AG08396 (cell line): ENCODE measurements at regions not wholly inside any gene's neighbourhood (a gene's known extent, or its start where the extent isn't known, plus 50 kb on each side); places are given as distances from the start of the nearest gene placed in this dataset.

Source experiments
- DNase-seq: peaks from one replicate; pipeline ENCODE4 v3.0.0; 2012; ENCODE audit warnings: low spot score, mixed read lengths

DNA sequence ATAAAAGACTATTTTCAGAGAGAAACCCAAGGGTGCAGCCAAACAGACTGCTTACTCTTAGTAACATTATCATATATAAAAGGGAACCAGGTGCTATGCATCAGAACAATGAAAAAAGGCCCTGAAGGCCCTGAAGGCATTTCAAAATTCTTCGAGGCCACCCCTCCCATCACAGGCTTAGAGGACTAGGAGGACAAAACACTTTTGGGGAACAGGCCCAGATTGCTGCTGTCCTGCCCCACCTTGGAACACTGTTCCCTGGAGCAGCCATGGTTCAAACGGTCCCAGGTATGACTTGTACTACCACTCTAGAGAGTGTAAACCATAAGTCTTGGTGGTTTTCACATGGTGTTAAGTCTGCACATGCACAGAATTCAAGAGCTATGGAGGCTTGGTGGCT lies 2183.1 kb upstream of the CELF4 start:
- DNase-seq: no peak

DNA sequence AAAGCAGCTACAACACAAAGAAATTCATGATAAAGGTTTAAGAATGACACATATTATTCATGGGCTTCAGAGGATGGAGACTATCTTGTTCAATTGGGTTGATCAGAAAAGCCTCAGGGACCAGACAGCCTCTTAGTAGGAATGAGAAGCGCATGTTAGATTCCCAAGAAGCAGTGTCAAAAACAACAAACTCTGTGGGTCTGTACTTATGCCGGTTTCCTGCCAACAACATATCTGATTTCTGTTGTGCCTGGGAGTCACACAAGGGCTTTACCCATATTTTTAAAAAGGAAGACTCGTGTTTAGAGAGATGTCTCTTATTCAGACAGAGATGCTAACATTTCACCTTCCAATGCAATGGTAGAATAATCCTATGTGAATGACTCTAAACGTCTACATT lies 2180.6 kb upstream of the CELF4 start:
- no peak for DNase-seq

DNA sequence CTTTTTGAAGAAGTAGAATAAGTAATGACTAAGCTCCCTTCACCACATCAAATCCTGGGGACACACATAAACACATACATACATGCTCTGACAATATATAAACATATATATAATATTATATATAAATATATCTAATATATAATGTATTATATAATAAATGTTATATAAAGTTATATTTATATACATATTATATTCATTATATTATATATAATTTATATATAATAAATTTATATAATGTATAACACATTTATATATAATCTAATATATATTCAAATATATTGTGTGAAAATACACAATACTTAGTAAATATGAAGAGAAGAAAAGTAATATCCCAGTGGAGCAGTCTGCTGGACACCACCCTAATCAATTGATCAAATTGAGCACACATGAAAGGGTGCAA lies 2177.9 kb upstream of the CELF4 start:
- no peak for DNase-seq

DNA sequence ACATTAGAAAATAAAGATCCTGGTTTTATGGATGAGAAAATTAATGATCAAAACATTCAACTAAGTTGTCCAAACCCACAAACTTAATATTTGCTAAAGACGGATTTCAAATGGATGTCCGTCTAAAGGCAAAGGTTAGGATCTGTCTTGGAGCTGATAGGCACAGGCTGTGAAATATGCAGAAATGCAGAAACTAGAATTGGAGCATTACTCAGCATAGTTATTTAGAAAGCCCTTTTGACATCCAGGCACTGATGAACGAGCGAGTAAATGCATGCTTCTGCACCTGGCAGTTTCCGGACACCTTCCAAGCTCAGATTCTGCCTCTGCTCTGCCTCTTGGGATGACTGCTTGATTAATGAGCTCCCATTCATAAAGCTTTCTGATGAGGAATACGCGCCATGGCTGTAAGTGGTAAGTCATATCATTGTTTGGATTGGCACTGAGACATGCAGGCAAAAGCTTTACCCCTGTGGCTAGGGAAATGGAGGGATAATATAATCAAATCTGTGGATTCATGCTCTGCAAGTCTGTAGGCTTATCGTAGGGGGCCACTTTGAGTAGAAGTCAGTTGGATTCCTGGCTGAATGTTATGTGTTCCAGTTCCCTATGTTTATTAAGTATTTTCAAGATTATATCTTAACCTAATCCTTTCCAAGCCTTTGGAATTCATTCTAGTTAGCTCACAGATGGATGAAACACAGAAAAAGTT lies 2176.3 kb upstream of the CELF4 start:
- no peak for DNase-seq

DNA sequence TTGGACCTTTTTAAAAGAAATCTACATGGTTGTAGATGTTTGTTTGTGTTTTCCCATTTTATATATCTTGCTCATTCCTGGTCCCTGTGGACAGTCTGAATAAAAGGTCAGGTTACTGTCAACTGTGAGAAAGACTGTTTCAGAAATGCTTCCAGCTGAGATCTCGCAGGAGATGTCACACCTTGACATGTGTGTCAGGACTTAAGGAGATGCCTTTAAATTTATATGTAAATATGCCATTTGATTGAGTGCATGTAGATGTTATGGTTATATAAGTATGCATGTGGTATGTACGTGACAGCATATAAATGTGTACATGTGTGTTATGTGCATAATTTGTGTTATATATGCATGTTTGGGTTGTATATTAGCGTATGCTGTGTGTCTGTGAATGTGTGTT lies 2172.3 kb upstream of the CELF4 start:
- no peak for DNase-seq

DNA sequence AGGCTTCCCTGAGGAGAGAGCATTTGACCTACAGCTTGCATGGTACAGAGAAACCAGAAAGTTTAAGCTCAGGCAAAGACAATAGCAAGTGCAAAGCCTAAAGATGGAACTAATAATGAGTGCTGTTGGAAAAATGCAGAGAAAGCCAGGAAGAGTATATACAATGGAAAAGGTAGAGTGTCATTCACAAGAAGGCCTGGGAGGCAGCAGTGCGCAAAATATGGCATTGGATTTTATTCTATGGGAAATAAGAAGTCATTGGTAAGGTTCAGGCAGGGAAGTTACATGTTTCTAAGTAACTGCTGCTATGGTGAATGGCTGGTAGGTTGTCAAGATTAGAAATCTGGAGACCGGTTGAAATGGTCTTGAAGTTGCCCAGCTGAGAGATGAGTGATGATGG lies 2167.3 kb upstream of the CELF4 start:
- no peak for DNase-seq

DNA sequence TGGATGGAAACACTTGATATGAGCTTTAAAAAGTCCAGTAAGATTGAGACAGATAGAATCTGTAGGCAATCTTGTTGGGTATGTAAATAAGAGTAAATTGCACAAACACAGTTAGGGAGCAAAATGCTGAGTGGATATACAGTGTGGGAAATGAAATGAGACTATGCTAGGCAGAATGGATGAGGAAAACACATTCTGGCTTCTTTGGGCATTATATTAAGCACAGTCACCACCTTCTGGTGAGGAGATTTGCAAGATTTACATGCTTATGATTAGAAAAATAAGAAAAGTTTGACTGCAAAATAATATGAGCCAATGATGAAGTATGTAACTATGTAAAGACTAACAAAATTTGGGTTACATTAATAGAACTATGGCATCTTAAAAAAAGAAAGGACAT lies 2165.0 kb upstream of the CELF4 start:
- no peak for DNase-seq

GRCh38 chr18:39724652-39725051 lies 2159.1 kb upstream of the CELF4 start:
- no peak for DNase-seq

DNA sequence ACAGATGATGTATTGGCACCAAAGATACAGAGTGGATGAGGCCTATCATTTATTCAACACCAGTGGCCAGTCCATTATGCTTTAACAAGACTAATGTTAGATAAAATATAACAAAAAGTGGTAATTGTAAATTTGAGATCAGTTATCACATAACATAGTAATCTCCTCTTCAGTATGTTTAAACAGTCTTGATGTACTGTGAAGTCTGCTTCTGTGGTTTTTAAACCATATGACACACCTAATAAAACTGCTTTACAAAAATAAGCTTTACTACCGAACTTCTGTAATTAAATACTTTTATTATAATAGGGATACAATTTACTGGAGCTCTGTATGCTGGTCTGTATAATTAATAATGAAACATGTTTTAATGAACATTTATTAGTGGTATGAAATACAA lies 2156.1 kb upstream of the CELF4 start:
- DNase-seq: no peak

DNA sequence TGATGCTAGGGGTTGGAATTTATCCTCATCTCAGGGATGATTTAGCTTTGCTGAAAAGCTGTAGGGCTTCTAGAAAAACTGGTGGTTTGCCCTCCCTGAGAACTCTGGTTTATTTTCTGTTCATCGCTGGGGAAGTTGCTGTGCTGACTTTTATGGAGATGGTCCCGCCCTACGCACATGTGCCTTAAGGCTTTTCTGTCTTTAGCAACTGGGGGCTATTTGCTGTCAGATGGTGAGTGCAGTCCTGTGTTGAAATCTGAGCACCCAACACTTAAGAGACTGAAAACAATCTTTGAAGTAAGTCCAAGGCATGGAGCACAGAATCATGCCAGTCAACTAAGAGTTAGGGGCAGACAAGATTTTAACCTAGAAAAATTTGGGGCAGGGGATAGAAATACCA lies 2148.4 kb upstream of the CELF4 start:
- no peak for DNase-seq

DNA sequence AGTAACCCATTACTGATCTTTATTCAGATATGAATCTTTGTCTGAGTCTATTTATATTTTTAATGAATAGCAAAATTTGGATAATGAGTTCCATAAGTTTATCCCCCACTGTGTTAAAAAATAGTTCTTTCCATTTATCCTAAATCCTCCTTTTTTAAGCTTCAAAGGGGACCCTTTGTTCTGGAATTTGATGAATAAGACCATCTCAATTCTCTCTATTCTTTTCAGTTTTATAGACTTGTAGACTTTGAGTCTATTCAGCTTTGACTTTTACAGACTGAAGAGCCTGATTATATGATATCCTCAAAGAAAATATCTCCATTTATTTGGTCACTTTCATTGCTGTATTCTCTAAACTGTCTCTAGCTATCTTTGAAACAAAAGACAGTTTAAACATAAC lies 2146.1 kb upstream of the CELF4 start:
- DNase-seq: no peak

GRCh38 chr18:39705362-39705761 lies 2139.8 kb upstream of the CELF4 start:
- no peak for DNase-seq

- DNase-seq: no peak
These were observed 2137.3 kb upstream of the CELF4 start for GRCh38 chr18:39702888-39703287.

GRCh38 chr18:39701839-39702238 lies 2136.2 kb upstream of the CELF4 start:
- no peak for DNase-seq

DNA sequence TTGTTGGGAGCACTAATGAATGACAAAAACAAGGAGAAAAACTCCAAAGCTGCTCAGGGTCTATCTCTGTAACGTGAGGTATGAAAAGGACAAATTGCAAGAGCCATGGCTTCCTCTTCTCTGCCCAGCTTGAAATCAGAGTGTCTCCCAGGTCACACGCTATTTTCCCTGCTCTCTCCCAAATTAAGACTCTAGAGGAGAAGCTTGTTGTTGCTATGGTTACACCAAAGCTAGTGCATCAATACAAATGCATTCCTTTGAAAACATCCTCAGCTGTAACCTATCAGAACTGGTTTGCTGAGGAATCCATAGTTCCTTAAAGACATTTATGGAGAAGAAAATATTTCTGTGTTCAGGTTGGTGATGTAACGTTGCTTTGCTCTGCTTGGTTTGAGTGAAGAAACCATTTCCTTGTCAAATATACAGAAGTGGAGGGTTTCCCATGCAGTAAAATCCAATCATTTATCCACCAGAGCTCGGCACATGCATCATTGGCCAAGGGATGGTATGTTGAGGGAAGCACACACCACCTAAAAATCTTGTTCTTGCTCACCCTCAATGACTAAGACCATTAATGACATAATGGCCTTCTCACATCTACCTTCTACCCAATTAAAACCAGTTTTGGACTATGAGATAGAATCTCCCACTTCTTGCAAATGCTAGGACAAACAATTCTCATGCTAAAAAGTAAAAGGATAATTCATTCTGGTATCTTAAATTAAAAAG lies 2135.6 kb upstream of the CELF4 start:
- DNase-seq: no peak

DNA sequence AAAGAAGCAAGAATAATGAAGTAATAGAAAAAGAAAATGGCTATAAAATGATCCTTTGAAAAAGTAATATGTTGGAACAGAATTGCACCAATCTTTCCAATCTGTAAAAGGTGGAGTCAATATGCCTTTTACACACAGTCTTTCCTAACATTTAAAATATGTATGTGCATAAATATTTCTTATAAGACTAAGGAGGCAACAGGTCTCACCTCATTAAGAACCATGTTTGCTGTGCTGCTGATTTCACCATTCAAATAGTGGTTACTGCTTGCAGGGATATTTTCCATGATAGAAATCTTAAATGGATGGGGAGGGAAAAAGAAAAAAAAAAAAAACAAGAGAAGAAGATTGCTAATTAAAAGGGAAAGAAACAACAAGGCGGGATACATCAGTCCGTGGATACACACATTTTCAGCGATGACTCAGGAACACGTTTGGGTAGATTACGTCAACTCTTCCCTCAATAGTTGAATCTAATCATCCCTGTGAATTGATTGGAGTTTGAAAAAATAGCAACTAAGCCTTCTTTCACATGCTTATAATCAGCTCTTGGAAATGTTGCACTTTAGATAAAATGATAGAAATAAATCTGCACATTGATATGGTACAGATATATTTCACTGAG lies 2133.9 kb upstream of the CELF4 start:
- no peak for DNase-seq

DNA sequence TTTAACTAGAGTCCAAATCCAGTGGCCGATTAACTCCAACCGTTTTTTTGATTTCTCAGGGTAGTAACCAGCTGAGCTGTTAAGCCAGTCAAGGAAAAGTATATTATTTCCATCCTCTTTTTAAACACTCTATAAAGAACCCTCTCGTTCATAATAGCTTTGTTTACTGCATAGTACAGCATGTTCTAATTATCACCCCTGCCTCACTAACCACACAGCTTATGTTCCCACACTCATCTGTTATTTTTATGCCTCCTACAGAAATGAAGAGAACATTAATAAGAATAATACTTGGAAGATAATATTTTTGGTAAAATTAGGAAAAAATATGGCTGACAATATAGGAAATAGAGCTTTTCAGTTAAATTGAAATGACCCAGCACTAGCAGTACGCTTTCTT lies 2132.8 kb upstream of the CELF4 start:
- DNase-seq: no peak

DNA sequence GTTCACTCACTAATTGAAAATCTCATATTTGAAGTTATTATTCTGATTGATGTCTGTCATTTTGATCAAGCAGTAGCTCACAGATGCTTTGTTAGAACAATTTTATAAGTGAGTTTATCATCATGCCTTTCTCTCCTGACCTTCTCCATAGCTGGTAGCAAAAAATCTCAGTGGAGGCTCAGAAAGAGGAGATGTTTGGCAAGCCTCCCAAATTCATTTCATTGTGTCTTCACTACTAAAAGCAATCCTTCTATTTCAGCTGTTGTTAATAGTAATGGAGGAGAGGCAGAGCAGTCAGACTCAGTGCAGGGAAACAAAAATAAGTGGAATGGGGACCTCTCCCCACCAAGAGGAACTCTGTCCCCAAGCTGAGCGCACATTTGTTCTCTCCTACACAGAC lies 2127.8 kb upstream of the CELF4 start:
- no peak for DNase-seq

DNA sequence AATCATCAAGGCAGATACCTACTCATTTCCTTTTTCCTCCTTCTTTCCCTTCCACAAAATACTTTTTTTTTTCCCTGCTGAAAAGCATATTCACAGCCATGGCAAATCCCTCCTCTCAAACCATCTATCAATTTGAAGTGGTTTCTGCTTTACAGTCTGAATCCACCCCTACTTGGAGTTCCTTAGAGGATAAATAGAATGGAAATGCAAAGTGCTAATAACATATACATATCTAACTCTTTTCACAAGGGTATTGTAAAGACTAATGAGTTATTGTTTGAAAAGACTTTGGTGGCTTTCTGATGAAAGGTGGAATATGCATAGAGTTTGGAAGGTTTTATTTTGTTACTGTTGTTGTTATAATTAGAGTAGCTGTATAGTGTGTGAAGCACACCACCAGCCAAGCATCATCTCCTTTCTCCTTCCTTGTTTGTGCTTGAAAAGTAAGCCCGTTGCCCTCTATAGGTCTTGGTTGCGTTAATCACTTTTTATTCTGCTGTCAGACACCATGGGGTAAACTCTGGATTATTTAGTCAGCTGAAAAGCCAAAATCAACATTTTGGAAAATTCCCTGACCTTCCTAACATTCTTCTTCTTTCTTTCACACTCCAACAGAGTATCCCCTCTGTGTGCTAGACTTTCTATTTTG lies 2126.9 kb upstream of the CELF4 start:
- DNase-seq: no peak

GRCh38 chr18:39685303-39685902 lies 2119.8 kb upstream of the CELF4 start:
- no peak for DNase-seq

GRCh38 chr18:39681061-39681460 lies 2115.5 kb upstream of the CELF4 start:
- DNase-seq: no peak

GRCh38 chr18:39675906-39676305 lies 2110.3 kb upstream of the CELF4 start:
- DNase-seq: no peak

GRCh38 chr18:39675368-39675767 lies 2109.8 kb upstream of the CELF4 start:
- peak; percentile 22 for DNase-seq
